HG03558 (cell line): ENCODE measurements at regions not wholly inside any gene's neighbourhood (a gene's known extent, or its start where the extent isn't known, plus 50 kb on each side); places are given as distances from the start of the nearest gene placed in this dataset.

Experiments
- ATAC-seq: cut with Tn5 transposase; IDR thresholded peaks from one replicate; pipeline ENCODE4 v1.9.1; 2021; ENCODE audit warnings: moderate number of reproducible peaks; ENCODE audit not compliant: unreplicated experiment; ENCODE audit errors: extremely low read depth

GRCh38 chr16:86791287-86792035, 213.1 kb downstream of the FOXL1 start:
- no peak for ATAC-seq

DNA sequence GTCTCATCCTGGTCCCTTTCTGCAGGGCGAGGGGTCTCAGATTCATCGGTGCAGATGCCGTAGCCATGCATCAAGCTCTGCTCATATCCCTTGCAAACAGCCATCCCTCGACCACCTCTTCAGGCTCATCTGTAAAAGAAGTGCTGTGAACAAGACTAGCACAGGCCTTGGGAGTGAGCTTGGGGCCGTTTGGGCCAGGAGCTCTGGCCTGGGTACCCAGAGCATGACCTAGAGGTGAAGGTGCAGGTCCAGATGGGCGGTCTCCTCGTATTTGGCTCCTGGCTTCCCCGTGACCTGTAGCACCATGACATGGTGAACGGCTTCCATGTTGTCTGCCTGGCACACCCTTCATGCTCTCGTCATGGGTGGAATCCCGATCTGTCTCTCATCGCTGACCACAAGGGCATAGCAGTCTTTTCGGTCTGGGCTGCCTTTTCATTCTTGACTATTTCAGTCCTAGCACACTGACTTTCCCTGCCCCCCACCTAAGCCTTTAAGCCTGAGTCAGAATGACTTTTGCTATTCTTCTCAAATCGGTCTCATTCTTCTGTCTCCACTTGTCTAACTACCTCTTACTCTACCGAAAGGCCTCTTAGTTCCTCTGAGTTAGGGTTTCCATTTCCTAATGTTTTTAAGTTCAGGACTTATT, 216.0 kb downstream of the FOXL1 start:
- no peak for ATAC-seq

- ATAC-seq, result no peak
These were observed 219.4 kb downstream of the FOXL1 start for GRCh38 chr16:86797700-86798099.

DNA sequence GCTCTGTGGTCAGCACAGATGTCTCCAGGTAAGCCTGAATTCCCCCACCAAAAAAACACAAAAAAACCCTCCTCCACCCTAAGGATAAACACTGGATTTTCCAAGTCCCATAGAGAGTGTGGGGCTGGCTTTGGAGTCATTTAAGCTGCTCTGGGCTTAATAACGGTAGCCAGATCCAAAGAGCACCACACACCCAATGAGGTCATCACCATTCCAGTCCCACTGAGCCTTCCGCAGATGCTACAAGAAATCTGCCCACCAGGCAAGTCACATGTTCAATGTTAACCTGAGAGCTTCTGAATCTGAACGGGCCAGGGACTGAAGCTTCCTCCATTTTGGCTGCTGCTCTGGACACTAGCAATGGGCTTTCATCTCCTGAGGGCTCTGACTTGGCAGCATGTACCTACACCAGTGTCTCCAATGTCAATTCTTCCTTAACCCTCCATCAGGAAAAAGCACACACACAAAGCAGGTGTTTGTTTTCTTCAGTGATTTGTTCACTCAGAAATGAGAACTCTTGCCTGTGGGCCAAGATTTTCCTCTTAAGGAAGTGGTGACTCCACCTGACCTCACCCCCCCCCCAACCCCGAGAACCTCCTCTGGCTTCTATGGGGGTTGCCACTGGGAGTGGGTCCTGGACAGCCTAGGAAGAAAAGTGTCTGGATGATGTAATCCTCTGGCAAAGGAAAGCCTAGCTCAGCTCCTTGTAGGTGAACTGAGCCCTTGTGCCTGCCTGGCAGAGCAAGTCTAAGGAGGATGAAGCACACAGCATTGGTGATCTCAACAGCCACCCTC, 220.1 kb downstream of the FOXL1 start:
- no peak for ATAC-seq

DNA sequence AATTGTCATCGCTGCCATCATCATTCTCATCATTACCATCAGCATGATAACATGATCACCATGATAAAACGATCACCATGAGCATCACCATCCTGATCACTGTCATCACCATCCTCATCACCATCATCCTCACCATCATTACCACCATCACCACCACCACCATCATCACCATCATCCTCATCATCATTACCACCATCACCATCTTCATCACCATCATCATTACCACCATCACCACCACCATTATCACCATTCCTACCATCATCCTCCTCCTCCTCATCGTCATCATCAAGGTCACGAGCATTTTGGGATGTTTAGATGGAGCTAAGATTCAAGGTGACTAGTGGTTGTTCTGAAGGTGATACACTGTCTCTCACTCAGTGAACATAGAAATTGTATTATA, 221.0 kb downstream of the FOXL1 start:
- no peak for ATAC-seq

GRCh38 chr16:86800894-86801293, 222.5 kb downstream of the FOXL1 start:
- ATAC-seq, result no peak

DNA sequence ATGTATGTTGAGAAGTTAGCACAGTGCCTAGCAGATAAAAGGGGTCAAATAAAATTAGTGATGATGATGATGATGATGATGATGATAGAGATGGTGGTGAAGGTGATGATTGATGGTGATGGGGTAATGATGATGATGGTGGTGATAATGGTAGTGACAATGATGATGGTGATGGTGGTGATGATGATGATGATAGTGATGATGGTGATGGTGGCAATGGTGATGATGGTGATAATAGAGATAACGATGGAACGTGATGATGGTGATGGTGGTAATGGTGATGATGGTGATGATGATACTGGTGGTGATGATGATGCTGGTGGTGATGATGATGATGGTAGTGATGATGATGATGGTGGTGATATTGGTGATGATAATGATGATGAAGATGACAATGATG, 223.7 kb downstream of the FOXL1 start:
- no peak for ATAC-seq

DNA sequence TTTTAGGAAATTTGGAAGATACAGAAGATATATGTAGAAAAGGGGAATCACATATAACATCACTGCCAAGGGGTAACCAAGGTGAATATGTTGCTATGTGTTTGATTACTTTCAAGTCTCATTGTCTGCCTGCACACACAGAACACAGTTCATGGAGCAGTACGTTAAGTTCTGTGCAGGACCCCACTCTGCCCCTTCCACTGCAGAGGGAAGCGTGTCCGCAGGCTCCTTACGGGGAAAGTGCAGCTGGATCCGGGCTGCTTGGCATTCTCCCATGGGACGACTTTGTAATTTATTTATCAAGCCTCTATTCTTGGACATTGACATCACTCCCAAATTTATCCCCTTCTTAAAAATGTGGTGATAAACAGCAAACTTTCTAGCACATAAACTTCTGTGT, 226.8 kb downstream of the FOXL1 start:
- ATAC-seq, result no peak

DNA sequence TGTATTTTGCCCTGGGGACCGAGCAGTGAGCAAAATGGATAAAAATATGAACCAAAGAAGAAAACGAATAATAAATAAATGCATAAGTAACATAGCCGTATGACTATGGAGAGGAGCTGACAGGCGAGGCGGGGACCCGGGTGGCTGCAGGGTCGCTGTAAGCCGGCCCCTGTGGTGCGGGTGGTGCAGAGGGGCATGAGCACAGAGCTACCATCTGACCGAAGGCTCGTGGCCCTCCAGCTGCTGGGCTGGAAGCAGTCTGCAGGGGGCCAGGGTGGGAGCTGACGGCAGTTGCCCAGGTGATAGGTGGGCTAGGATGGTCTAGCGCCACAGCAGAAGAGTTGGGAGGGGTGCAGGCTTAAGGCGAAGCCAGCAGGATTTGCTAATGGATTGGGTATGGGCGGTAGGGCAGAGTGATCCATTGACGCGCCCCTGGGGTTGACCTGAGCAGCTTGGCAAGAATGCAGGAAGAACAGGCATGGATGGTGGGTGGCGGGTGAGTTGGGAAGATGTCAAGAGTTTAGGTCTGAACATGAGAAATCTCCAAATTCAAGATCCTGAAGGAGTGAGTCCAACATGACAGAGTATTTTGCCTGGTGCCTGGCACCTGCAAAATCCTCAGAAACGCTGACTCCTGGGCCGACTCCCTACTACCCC, 228.0 kb downstream of the FOXL1 start:
- ATAC-seq, result no peak

GRCh38 chr16:86806838-86807351, 228.5 kb downstream of the FOXL1 start:
- ATAC-seq, result no peak

- no peak for ATAC-seq
These were observed 230.6 kb downstream of the FOXL1 start for GRCh38 chr16:86808863-86809444.

DNA sequence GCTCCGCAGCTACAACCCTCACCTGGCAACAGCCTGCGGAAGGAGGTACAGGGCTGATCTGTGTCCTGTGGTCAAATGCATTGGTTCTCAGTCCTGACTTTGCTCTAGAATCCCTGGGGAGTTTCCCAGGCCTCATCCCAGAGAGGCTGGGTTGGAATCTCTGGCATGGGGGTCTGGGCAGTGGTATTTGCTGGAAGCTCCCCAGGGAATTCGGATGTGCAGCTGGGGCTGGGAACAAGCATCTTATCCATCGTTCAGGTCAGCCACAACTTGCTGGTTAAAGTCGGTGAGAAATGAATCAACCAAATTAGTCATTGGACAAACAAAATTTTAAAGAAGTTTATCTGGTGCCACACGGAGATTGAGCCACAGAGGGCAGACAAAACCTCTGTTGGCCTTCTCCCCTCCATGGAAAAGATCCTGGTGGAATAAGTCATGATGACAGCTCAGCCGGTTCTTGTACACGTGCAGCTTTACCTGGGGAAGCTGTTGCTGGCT, 231.2 kb downstream of the FOXL1 start:
- ATAC-seq, result no peak

DNA sequence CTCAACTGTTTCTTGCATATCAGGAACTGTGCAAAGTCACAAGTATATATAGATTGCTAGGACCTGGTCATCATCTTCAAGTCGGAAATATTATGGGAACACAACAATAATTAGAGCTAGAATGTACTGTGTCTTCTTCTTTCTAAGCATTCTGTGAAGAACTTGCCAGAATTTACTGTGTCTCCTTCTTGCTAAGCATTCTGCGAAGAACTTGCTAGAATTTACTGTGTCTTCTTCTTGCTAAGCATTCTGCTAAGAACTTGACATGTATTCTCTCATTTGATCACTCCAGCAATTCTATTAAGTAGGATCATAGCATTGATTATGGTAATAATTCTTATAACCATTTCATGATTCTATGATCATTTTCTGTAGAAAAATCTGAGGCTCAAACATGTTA, 231.7 kb downstream of the FOXL1 start:
- ATAC-seq, result no peak

- ATAC-seq, result no peak
These were observed 234.1 kb downstream of the FOXL1 start for GRCh38 chr16:86812363-86812970.

- no peak for ATAC-seq
These were observed 235.9 kb downstream of the FOXL1 start for GRCh38 chr16:86814256-86814655.

DNA sequence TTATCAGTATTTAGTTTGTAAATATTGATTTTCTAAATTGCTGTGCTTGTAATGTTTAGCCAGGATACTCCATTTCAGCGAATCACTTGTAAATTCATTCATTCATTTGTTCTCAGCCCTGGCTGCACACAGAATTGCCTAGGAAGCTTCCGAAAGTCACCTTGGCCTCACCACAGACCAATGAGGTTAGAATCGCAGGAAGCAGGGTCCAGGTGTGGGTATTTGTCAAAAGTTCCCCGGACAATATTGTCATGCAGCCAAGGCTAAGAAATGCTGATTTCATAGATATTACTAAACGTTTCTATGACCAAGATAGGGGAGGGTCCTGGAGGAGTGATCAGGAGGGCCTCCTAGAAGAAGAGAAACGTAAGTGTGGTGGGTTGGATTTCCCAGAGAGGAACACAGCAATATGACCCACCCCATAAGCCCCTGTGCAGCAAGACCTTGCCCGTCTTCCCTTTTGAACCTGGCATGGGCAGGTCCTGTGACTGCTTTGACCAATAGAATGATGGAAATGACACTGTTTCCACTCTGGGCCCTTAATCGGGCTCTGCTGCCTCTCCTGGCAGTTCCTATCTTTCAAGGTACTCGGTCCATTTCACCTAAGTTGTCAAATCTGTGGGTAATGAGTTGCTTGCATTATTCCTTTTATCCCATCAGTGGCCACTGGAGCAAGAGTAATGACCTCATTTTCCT, 238.7 kb downstream of the FOXL1 start:
- no peak for ATAC-seq

- ATAC-seq, result no peak
These were observed 240.6 kb downstream of the FOXL1 start for GRCh38 chr16:86818671-86819532.

- ATAC-seq, result no peak
These were observed 241.2 kb downstream of the FOXL1 start for GRCh38 chr16:86819533-86819892.
